GM18511 (cell line): ENCODE measurements at regions not wholly inside any gene's neighbourhood (a gene's known extent, or its start where the extent isn't known, plus 50 kb on each side); places are given as distances from the start of the nearest gene placed in this dataset.

Experiments used
- ATAC-seq: cut with Tn5 transposase; IDR thresholded peaks from one replicate; pipeline ENCODE4 v1.9.1; 2021; ENCODE audit warnings: mild to moderate bottlenecking, moderate library complexity; ENCODE audit not compliant: unreplicated experiment

GRCh38 chr5:38745836-38746732 is 99.7 kb upstream of the OSMR start:
- ATAC-seq, result no peak

- no peak for ATAC-seq
Observed at GRCh38 chr5:38749861-38750260, 96.0 kb upstream of the OSMR start.

GRCh38 chr5:38751103-38751502 is 94.7 kb upstream of the OSMR start:
- ATAC-seq, result no peak

- no peak for ATAC-seq
Observed at GRCh38 chr5:38752012-38752536, 93.7 kb upstream of the OSMR start.

- no peak for ATAC-seq
Observed at GRCh38 chr5:38752622-38753021, 93.2 kb upstream of the OSMR start.

- no peak for ATAC-seq
Observed at GRCh38 chr5:38753141-38753540, 92.7 kb upstream of the OSMR start.

GRCh38 chr5:38753776-38754175 is 92.0 kb upstream of the OSMR start:
- ATAC-seq, result no peak

- no peak for ATAC-seq
Observed at GRCh38 chr5:38755181-38755580, 90.6 kb upstream of the OSMR start.

GRCh38 chr5:38756068-38756467 is 89.7 kb upstream of the OSMR start:
- ATAC-seq, result no peak

GRCh38 chr5:38757451-38758245 is 88.2 kb upstream of the OSMR start:
- no peak for ATAC-seq

- no peak for ATAC-seq
Observed at GRCh38 chr5:38758774-38759600, 86.8 kb upstream of the OSMR start.

- no peak for ATAC-seq
Observed at GRCh38 chr5:38764937-38765391, 80.8 kb upstream of the OSMR start.

GRCh38 chr5:38765399-38765861 is 80.4 kb upstream of the OSMR start:
- no peak for ATAC-seq

- ATAC-seq, result no peak
Observed at GRCh38 chr5:38766151-38766550, 79.7 kb upstream of the OSMR start.

- ATAC-seq, result no peak
Observed at GRCh38 chr5:38768412-38769211, 77.2 kb upstream of the OSMR start.

GRCh38 chr5:38772471-38772870 is 73.3 kb upstream of the OSMR start:
- no peak for ATAC-seq

GRCh38 chr5:38775218-38775840 is 70.5 kb upstream of the OSMR start:
- no peak for ATAC-seq

- no peak for ATAC-seq
Observed at GRCh38 chr5:38776149-38776896, 69.5 kb upstream of the OSMR start.

- ATAC-seq, result no peak
Observed at GRCh38 chr5:38777111-38777510, 68.7 kb upstream of the OSMR start.
